ENCODE measurements at regions not wholly inside any gene's neighbourhood (a gene's known extent, or its start where the extent isn't known, plus 50 kb on each side); places are given as distances from the start of the nearest gene placed in this dataset.

- TF ChIP-seq CTCF (IDR thresholded peaks at IDR 0.05; ENCODE audit: low read depth, low read length), result no peak
- CTCF ChIA-PET, result no interaction called here
- Histone ChIP-seq H3K27me3 (ENCODE audit: control insufficient read depth, insufficient read depth, low read length) (peaks cover 3% of the 10 kb centered on the region), H3K9me3 (ENCODE audit: control insufficient read depth, insufficient read depth, low read length) (no peaks in the 10 kb centered on the region), H3K4me3 (ENCODE audit: low read depth, low read length) (no peak overlapping the region), H3K27ac (ENCODE audit: low read depth, low read length) (no peak overlapping the region)
- POLR2A ChIA-PET, result no interaction called here
- no peak for DNase-seq (ENCODE audit: low read depth, low spot score)
These were observed 172.0 kb downstream of the AXIN2 start for GRCh38 chr17:65389426-65389825.

GRCh38 chr17:65388911-65389310 is 172.5 kb downstream of the AXIN2 start:
- ChIA-PET CTCF (no interaction called here), POLR2A (no interaction called here)
- no peak for DNase-seq (ENCODE audit: low read depth, low spot score)
- peaks cover 3% of the 10 kb centered on the region for H3K27me3 ChIP-seq (ENCODE audit: control insufficient read depth, insufficient read depth, low read length)
- no peak overlapping the region for H3K4me3 ChIP-seq (ENCODE audit: low read depth, low read length)
- no peak for TF ChIP-seq CTCF (IDR thresholded peaks at IDR 0.05; ENCODE audit: low read depth, low read length)
- H3K27ac ChIP-seq (ENCODE audit: low read depth, low read length), result no peak overlapping the region
- H3K9me3 ChIP-seq (ENCODE audit: control insufficient read depth, insufficient read depth, low read length), result no peaks in the 10 kb centered on the region

GRCh38 chr17:65387322-65387721 is 174.1 kb downstream of the AXIN2 start:
- CTCF ChIA-PET, result no interaction called here
- Histone ChIP-seq H3K27ac (ENCODE audit: low read depth, low read length) (no peak overlapping the region), H3K4me3 (ENCODE audit: low read depth, low read length) (no peak overlapping the region), H3K9me3 (ENCODE audit: control insufficient read depth, insufficient read depth, low read length) (no peaks in the 10 kb centered on the region), H3K27me3 (ENCODE audit: control insufficient read depth, insufficient read depth, low read length) (peaks cover 3% of the 10 kb centered on the region)
- no peak for TF ChIP-seq CTCF (IDR thresholded peaks at IDR 0.05; ENCODE audit: low read depth, low read length)
- no peak for DNase-seq (ENCODE audit: low read depth, low spot score)
- POLR2A ChIA-PET, result no interaction called here

- peaks cover 8% of the 10 kb centered on the region for H3K27me3 ChIP-seq (ENCODE audit: control insufficient read depth, insufficient read depth, low read length)
- ChIA-PET POLR2A (no interaction called here), CTCF (no interaction called here)
- H3K9me3 ChIP-seq (ENCODE audit: control insufficient read depth, insufficient read depth, low read length), result no peaks in the 10 kb centered on the region
- H3K4me3 ChIP-seq (ENCODE audit: low read depth, low read length), result no peak overlapping the region
- no peak overlapping the region for H3K27ac ChIP-seq (ENCODE audit: low read depth, low read length)
- TF ChIP-seq CTCF (IDR thresholded peaks at IDR 0.05; ENCODE audit: low read depth, low read length), result no peak
- DNase-seq (ENCODE audit: low read depth, low spot score), result no peak
These were observed 175.7 kb downstream of the AXIN2 start for GRCh38 chr17:65385726-65386125.

GRCh38 chr17:65385071-65385470 is 176.4 kb downstream of the AXIN2 start:
- CTCF ChIA-PET, result no interaction called here
- no peak for TF ChIP-seq CTCF (IDR thresholded peaks at IDR 0.05; ENCODE audit: low read depth, low read length)
- H3K27me3 ChIP-seq (ENCODE audit: control insufficient read depth, insufficient read depth, low read length), result peaks cover 8% of the 10 kb centered on the region

More at GRCh38 chr17:65385071-65385470, 176.4 kb downstream of the AXIN2 start:
- no peak overlapping the region for H3K4me3 ChIP-seq (ENCODE audit: low read depth, low read length)
- DNase-seq (ENCODE audit: low read depth, low spot score), result no peak
- POLR2A ChIA-PET, result no interaction called here
- H3K27ac ChIP-seq (ENCODE audit: low read depth, low read length), result no peak overlapping the region
- H3K9me3 ChIP-seq (ENCODE audit: control insufficient read depth, insufficient read depth, low read length), result no peaks in the 10 kb centered on the region
